ENCODE measurements at regions not wholly inside any gene's neighbourhood (a gene's known extent, or its start where the extent isn't known, plus 50 kb on each side); places are given as distances from the start of the nearest gene placed in this dataset.
"Not testable (repeated sequence)": the region's sequence is repeated elsewhere in the genome, so short reads cannot be mapped to it uniquely, and the experiment has no call there.

DNA sequence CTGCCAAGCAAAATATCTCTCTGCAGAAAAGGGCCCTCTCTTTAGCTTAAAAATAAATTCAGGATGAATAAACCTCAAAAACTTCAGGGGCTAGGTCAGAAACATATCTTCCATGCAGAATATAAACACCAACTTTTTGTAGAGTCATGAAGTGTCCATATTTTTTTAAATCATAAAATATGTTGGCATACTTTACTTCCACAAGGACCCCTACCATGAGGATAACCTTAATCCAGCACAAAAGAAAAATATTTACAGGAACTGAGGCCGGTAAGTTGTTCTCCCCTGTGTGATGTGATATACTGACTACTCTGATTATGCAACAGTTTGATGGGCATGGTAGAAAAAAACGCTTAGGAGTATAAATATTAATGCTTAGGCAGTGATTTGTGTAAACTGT is 264.8 kb upstream of the CDH11 start:
- DNase-seq (ENCODE audit: low read depth in 2 of 2) = no peak

DNA sequence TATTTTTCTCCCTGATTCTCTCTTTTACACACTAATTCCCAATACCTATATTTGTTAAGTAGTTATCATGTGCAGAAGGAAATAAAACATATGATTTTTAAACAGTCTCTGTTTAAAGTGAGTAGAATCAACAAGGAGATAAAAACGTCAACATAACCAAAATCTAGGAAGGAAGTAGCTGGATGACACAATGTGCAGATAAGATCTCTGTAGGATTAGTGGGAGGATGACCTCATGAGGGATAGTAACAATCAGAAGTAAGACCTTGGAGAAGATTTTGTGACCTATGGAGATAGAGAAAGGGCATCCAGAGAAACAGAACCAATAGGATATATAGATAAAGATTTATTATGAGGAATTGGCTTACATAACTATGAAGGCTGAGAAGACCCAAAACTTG is 262.6 kb upstream of the CDH11 start:
- DNase-seq (ENCODE audit: low read depth in 2 of 2) = no peak

DNA sequence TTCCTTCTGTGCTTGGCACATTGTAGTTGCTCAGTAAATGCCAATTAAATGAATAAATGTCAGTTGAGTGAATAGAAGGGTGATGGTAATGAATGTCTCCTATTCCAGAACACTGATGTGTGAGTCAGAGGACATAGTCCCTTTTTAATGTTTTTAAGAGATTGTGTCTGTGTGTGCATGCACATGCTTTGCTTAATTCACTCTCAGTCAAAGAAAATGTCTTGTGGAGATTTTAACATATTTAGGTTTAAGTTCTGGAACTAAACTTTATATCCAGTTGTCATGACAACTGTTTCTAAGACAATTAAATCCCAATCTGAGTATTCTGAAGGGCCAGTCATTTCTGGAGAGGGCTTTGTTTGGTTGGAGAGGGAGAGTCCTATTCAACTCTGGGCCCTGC is 255.3 kb upstream of the CDH11 start:
- no peak for DNase-seq (ENCODE audit: low read depth in 2 of 2)

DNA sequence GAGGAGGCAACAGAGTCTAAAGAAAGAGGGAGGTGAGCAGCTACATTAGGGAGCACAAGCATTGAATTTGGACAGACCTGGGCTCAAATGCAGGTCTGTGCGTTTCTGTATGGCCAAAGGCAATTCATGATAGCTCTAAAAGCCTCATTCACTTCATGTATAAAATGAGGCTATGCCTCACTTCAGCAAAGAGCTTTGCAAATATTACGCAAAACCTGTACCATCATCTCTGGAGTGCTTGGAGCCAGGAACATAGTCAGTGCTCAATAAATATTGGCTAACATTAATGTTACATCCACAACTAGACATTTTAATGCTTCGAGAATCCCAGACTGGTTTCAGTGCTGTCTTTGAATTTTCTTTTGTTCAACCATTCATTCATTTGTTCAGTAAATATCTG is 254.7 kb upstream of the CDH11 start:
- no peak for DNase-seq (ENCODE audit: low read depth in 2 of 2)

DNA sequence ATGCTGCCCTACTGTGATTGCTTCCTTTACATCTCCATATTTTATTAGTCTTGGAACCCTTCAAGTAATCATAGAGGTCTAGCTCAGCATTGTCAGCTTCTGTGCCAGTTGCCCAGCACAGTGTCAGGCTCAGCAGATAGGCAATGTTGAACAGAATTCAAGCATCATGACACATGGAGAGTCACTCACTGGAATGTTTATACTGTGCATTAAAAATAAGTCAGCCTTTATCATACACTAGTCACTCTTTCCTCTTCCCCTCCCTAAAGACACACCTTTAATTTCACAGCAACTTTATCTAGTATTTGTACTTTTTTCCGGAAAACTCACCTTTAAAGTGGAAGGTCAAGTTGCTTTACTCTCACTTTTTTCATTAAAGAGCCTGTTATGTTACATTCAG is 253.8 kb upstream of the CDH11 start:
- DNase-seq (ENCODE audit: low read depth in 2 of 2) = no peak

DNA sequence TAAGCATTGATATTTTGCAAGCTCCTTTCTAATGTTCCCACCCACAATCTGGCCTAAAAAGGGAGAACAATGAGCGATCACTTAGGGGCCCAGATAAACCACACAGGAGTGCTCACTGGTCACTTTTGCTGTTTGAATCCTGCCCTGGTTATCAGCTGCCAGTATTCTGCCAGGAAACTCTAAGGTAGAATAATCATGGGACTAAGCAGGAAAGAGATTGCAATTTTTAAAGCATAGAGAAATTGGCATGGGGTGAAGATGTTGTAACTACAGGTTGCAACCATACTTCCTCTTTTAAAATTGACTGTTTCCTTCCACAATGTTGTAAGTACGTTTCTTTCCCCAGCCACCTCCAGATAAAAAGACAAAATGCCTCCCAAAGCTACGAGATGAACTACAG is 251.2 kb upstream of the CDH11 start:
- no peak for DNase-seq (ENCODE audit: low read depth in 2 of 2)

DNA sequence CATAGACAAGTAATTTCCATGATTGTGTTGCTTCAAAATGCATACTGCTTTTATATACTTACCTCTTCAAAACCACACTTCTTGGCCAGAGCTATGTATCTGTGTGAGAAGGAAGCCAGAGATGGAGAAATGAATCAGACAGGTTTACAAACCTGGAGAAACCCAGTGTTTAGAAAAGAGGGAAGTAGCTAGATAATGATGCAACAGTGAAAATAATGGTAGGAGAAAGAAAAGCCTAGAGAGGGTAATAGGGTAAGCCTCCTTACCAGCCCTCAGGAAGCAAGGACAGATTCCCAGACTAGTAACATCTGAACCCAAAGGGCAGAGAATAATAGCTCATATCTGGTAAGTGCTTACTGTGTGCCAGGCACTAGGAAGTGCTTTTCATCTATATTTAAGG is 250.3 kb upstream of the CDH11 start:
- no peak for DNase-seq (ENCODE audit: low read depth in 2 of 2)

DNA sequence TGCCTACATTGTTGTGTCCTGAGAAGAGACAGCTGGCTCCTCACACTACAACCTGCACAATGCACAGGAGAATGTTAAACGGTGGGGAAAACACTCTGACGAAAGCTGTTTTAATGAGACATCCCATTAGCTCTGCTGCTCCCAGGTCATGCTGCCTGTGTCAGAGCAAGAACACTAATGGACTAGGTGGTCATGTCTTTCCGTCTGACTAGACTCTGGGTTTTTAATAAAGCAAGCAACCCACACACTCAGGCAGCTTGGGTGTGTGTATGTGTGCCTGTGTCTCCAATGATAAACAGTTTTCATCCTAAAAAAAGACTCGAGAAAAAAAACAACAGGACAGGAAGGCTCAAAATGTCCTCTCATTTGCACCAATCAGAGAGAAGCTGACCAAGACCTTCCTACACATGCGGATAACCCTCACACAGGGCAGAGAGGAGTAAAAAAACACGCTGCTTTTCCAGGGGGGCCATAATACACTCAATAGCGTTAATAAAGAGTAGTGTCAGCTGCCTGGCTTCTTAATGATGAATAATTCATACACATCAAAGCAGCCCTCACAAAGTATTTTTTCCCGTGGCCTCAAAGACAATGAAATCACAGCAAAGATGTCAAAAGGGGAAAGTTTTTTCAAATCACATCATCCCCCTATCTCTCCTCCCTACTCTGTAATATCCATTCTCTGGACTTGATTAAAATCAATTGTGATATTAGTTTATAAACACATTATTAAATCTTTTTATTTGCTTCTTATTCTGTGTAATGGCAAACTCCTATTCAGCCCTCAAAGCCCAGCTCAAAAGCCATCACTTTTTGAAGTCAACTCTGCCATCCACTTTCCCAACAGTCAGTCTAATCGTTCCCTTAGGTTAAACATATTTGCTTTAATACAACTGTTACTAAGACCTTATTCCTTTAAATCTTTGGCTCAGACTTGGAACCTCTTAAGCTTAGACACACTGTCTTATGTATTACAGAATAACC is 244.2 kb upstream of the CDH11 start:
- no peak for DNase-seq (ENCODE audit: low read depth in 2 of 2)

DNA sequence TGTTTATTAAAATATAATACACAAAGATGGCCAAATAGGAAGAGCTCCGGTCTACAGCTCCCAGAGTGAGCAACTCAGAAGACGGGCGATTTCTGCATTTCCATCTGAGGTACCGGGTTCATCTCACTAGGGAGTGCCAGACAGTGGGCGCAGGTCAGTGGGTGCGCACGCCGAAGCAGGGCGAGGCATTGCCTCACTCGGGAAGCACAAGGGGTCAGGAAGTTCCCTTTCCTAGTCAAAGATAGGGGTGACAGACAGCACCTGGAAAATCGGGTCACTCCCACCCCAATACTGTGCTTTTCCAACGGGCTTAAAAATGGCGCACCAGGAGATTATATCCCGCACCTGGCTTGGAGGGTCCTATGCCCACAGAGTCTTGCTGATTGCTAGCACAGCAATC is 234.9 kb upstream of the CDH11 start:
- not testable (repeated sequence) for DNase-seq (ENCODE audit: low read depth in 2 of 2)

DNA sequence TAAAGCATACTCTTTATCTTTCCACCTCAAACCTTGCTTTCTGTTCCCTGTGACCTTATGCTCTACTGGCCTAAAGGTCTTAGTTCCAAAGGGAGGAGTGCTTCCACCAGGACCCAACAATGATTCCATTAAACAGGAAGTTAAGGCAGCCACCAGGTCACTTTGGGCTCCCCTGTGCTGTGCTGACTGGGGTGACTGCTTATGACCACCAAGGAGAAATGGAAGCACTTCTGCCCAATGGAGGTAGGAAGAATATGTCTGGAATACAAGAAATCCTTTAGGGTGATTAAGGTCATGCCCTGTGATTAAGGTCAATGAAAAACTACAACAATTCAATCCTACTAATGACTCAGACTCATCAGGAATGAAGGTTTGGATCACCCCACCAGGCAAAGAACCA is 233.8 kb upstream of the CDH11 start:
- DNase-seq (ENCODE audit: low read depth in 2 of 2) = no peak

DNA sequence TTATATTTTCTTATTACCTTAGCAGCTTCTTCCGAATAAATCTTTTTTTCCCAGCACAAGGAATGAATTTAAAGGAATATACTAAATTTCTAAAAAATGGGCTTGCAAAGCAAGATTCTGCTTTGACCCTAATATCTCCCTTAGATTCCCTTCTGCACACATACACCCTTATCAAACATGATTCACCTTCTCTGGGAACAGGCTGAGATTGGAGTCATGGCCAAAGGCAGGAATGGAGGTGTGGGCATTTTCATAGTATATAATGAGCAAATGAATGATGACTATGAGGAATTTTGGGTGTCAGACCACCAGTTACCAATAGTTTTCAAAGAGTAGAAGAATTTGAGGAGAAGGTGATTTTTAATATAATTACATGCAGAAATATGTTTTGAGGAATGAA is 231.3 kb upstream of the CDH11 start:
- DNase-seq (ENCODE audit: low read depth in 2 of 2) = no peak

DNA sequence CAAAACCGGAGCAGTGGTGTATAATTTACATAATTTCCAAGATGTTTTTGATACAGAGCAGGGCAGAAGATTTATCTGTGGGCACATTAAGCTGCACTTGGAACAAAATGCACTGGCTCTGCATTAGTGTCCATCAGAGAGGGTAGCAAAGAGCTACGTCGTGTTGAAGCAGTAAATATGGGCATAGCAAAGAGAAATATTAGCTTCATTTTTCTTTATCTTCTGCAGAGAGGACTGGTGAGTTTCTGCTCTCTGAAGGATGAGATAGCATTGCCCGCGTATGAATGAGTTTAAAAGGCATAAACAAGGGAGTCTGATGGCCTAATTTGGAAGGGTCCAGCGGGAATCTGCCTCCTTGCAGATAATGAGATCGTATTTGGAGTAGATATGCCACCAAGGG is 227.8 kb upstream of the CDH11 start:
- no peak for DNase-seq (ENCODE audit: low read depth in 2 of 2)

DNA sequence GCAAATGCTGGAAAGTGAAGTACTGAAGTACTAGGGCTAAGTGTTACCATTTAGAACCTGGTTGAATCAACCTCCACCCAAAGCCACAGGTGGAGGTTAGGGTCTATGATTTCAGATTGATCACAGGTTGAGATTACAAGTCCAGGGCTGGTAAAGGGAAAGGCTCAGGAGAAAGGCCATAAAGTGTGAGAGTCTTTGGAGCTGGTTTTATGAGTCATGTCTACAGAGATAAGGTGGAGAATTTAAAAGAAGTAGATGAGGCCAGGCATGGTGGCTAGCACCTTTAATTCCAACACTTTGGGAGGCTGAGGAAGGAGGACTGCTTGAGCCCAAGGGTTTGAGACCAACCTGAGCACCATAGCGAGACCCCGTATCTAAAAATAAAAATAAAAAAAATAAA is 221.7 kb upstream of the CDH11 start:
- DNase-seq (ENCODE audit: low read depth in 2 of 2) = no peak

DNA sequence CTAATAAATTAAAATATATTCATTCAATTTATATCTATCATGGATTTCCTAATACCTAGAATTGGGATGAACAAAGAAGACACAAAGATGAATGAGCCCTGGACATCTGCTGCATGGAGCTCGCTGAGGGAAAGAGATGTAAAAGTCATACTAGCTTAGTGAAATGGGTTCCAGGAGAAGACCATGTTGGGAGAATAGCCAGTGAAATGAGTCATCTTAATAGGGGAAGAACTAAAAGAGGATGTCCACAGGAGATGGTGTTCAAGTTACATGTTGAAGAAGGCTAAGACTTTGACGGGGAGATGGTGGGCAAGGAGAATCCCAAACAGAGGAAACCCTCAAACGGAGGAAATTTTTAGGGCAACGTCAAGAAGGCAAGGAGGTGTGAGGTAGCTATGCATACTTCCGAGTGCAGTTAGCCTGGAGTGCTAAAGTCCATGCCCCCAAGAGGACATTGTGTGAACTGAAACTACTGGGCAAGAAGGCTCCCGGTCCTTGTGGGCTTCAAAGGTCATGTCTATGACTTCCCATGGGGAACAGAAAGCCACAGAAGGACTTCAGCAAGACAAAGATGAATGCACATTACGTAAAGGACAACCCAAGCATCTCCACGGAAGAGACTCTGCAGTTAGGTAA is 220.5 kb upstream of the CDH11 start:
- no peak for DNase-seq (ENCODE audit: low read depth in 2 of 2)

DNA sequence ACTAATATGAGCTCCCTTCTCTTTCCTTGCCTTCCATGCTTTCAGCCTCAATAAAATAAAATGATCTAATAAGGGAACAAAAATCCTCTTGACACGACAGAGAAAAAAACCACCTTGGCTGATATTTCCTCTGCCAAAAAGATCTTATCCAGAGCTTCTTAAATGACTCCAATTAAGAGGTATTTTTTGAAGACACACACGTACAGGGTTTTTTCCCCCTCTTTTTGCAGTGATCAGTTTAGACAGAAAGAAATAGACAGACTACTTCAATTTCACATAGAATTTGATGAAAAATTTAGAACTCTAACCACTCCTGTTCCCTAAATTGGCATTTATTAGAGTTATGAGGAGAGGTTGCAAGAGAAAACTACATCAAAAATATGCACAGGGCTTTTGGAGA is 217.2 kb upstream of the CDH11 start:
- DNase-seq (ENCODE audit: low read depth in 2 of 2) = no peak

DNA sequence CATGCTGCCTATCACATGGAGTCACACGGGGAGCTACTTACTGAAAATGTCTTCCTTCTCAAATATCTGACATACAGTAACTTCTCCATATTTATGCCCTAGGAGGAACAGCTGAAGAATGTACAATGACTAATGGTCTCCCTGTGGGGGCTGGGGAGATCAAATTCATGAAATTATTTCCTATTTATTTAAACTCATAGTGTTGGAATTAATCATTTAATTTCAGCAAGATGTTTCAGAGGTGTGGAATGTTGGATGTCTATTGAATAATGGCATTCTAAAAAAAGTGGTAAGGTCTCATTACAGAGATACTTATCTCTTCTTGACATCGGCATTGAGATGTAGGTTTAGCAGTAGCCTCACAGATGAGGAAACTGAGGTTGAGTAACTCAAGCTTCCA is 214.3 kb upstream of the CDH11 start:
- DNase-seq (ENCODE audit: low read depth in 2 of 2) = no peak

DNA sequence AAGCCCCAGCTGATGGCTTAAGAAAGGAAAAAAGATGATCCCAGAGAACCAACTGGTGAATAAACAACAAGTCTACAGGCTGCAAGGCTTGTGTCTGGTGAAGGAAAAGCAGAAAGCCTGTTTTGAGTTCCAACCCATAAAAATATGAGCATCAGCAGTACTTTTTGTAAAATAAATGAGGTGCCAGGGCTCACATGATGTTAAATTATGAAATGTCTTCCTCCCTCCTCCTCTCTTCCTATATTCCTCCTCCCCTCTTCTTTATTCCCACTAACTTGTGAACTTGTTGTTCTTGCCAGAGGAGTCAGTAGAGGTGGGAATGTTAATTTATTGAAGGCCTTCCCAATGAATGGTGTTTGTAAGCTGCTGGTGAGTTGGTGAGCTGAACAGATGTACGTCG is 212.2 kb upstream of the CDH11 start:
- DNase-seq (ENCODE audit: low read depth in 2 of 2) = no peak

DNA sequence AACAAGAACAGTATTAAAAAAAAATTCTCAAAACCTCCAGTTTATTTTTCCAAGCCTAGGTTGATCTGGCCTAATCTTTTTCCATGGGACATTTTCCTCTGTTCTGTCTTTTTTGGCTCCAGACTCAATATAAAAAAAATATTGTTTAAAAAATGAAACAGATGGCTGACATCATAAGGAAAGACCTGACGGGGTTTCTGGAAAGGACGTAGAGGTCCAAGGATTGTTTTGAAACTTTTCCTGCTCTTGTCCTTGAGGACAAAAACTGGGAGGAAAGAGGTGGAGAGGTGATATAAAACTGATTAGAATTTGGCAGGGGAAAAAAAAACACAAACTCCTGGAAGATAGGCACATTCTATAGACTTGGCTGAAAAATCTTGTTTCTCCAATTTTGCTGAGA is 211.4 kb upstream of the CDH11 start:
- DNase-seq (ENCODE audit: low read depth in 2 of 2) = no peak

DNA sequence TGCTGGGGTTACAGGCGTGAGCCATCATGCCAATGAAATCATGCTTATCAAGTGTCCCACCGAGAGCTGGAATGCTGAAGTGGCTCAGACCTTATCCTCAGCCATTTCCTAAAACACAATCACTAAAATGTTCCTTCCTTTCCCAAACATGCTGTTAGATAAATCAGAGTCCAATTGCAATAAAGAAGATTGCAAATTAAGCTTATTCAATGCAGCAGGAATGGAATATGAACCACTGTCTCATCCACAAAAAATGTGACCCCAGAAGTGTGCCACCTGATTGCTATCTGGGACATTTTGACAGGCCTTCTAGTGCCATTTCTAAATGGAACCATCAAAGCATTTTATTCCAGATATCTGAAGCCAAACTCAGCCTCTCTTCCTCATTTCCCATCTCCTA is 205.5 kb upstream of the CDH11 start:
- DNase-seq (ENCODE audit: low read depth in 2 of 2) = no peak

DNA sequence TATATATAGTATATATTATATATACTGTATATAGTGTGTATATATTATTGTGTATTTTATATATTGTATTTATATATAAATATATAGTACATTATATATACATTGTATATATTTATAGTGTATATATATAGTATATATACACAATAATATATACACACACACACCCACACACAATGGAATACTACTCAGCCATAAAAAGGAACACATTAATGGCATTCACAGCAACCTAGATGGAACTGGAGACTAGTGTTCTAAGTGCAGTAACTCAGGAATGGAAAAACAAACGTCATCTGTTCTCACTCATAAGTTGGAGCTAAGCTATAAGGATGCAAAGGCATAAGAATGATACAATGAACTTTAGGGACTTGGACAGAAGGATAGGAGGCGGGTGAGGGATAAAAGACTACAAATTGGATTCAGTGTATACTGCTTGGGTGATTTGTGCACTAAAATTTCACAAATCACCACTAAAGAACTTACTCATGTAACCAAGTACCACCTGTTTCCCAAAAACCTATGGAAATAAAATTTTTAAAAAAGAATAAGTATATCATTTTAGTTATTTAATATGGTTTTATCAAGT is 201.9 kb upstream of the CDH11 start:
- no peak for DNase-seq (ENCODE audit: low read depth in 2 of 2)

DNA sequence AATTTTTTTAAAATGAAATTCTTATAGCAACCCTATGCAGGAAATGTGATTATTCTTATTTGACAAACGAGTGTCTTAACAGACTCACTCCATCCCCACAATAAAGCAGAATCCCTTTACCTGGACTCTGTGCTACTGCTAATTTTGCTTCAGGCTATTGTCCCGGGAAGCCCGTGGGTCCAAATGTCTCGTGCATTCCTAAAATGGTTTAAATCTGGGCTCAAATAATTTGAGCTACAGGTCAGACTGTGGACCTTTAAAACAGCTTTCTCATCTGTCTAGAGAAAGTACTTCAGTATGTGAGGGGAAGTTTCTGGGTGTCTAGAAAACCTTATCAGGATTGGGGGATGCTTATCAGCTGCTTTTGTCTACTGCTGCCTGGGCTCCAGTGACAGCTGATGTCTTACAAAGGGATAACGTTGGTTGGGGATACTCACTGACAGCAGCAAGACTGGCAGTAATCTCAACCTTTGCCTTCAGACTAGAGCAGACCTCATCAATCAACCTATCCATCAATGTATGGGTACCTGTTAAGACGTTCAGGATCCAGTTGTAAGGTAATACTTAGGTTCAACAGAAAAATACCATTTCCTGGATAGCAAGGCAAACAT is 197.9 kb upstream of the CDH11 start:
- no peak for DNase-seq (ENCODE audit: low read depth in 2 of 2)

DNA sequence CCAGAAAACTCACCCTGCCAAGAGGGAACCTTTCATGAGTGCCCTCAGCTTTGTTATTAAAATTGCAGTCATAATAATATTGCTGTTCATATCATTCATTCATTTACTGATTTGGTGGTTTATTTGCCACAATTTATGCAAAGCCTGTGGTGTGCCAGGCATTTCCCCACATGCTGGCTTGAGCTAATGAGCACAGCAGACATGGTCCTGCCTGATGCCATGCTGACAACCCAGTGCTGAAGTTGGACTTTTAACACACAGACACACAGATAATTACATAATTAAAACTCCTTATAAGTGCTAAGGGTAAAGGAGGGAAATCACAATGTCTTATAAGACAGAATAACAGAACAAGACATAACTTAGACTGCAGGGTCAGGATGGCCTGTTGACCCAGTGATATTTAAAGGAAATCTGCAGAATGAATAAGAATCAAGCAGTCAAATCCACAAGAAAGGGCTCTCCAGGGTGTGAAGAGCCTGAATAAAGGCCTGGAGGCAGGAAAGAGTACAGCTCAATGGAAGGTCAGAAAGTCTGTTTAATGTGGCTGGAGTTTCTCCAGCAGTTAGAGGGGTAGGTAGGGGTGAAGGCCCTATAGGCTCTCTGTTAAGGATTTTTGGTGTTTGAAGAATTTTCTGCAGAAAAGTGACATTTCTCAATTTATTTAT is 196.9 kb upstream of the CDH11 start:
- no peak for DNase-seq (ENCODE audit: low read depth in 2 of 2)
